ENCODE measurements at regions not wholly inside any gene's neighbourhood (a gene's known extent, or its start where the extent isn't known, plus 50 kb on each side); places are given as distances from the start of the nearest gene placed in this dataset.

GRCh38 chr3:72157748-72158638 lies 373.0 kb upstream of the PROK2 start:
- TF ChIP-seq CTCF (IDR thresholded peaks at IDR 0.05) (no peak), EZH2 (IDR thresholded peaks at IDR 0.05) (no peak), EZH2phosphoT487 (IDR thresholded peaks at IDR 0.05) (no peak)
- Histone ChIP-seq H3K9me3 (ENCODE audit: low read depth) (no peaks in the 10 kb centered on the region), H3K27me3 (no peaks in the 10 kb centered on the region), H3K36me3 (no peaks in the 10 kb centered on the region), H4K20me1 (ENCODE audit: low read depth) (no peaks in the 10 kb centered on the region), H2AFZ (replicated peaks) (no peak overlapping the region), H3K79me2 (ENCODE audit: low read depth) (no peaks in the 10 kb centered on the region), H3K4me2 (no peak overlapping the region), H3K27ac (no peak overlapping the region), H3K9ac (no peak overlapping the region), H3K4me1 (no peaks in the 10 kb centered on the region), H3F3A (ENCODE audit: low read depth) (no peaks in the 10 kb centered on the region), H3K4me3 (no peak overlapping the region)
- Mint-ChIP-seq H3K27me3 (ENCODE audit: insufficient read depth, low read depth) (peaks cover 7% of the 10 kb centered on the region), H3K36me3 (no peaks in the 10 kb centered on the region), H3K9me3 (peaks cover 7% of the 10 kb centered on the region), H3K27ac (no peak overlapping the region), H3K4me1 (peaks cover 32% of the 10 kb centered on the region), H3K4me3 (no peak overlapping the region)
- DNase-seq (ENCODE audit: low spot score): no peak

GRCh38 chr3:72155391-72156064 lies 370.6 kb upstream of the PROK2 start:
- H3K4me1 ChIP-seq: no peaks in the 10 kb centered on the region
- peaks cover 5% of the 10 kb centered on the region for H3K27me3 Mint-ChIP-seq (ENCODE audit: insufficient read depth, low read depth)
- H4K20me1 ChIP-seq (ENCODE audit: low read depth): no peaks in the 10 kb centered on the region
- H3K4me3 ChIP-seq: no peak overlapping the region
- no peak overlapping the region for H3K9ac ChIP-seq
- no peaks in the 10 kb centered on the region for H3K79me2 ChIP-seq (ENCODE audit: low read depth)
- H3K4me2 ChIP-seq: no peak overlapping the region
- no peaks in the 10 kb centered on the region for H3K27me3 ChIP-seq
- no peak overlapping the region for H3K4me3 Mint-ChIP-seq
- no peak for DNase-seq (ENCODE audit: low spot score)
- no peak overlapping the region for H2AFZ ChIP-seq (replicated peaks)
- H3K36me3 ChIP-seq: no peaks in the 10 kb centered on the region
- no peak for TF ChIP-seq EZH2phosphoT487 (IDR thresholded peaks at IDR 0.05)
- no peak for TF ChIP-seq CTCF (IDR thresholded peaks at IDR 0.05)
- no peak for TF ChIP-seq EZH2 (IDR thresholded peaks at IDR 0.05)
- H3F3A ChIP-seq (ENCODE audit: low read depth): no peaks in the 10 kb centered on the region
- H3K9me3 ChIP-seq (ENCODE audit: low read depth): no peaks in the 10 kb centered on the region
- peak overlapping the region; percentile 84 for H3K27ac Mint-ChIP-seq
- peaks cover 20% of the 10 kb centered on the region for H3K4me1 Mint-ChIP-seq
- H3K27ac ChIP-seq: no peak overlapping the region
- no peaks in the 10 kb centered on the region for H3K36me3 Mint-ChIP-seq
- H3K9me3 Mint-ChIP-seq: peaks cover 7% of the 10 kb centered on the region

- Mint-ChIP-seq H3K36me3 (no peaks in the 10 kb centered on the region), H3K4me1 (peaks cover 20% of the 10 kb centered on the region), H3K27ac (peak overlapping the region; percentile 84), H3K4me3 (no peak overlapping the region), H3K9me3 (peaks cover 7% of the 10 kb centered on the region), H3K27me3 (ENCODE audit: insufficient read depth, low read depth) (peaks cover 6% of the 10 kb centered on the region)
- no peaks in the 10 kb centered on the region for H3K4me1 ChIP-seq
- no peaks in the 10 kb centered on the region for H3K27me3 ChIP-seq
- no peaks in the 10 kb centered on the region for H3K36me3 ChIP-seq
- H3K4me2 ChIP-seq: no peak overlapping the region
- H3F3A ChIP-seq (ENCODE audit: low read depth): no peaks in the 10 kb centered on the region
- TF ChIP-seq EZH2phosphoT487 (IDR thresholded peaks at IDR 0.05): no peak
- TF ChIP-seq CTCF (IDR thresholded peaks at IDR 0.05): no peak
- TF ChIP-seq EZH2 (IDR thresholded peaks at IDR 0.05): no peak
- H3K9ac ChIP-seq: no peak overlapping the region
- H3K9me3 ChIP-seq (ENCODE audit: low read depth): no peaks in the 10 kb centered on the region
- H2AFZ ChIP-seq (replicated peaks): no peak overlapping the region
- no peak for DNase-seq (ENCODE audit: low spot score)
- H3K27ac ChIP-seq: no peak overlapping the region
- no peaks in the 10 kb centered on the region for H4K20me1 ChIP-seq (ENCODE audit: low read depth)
- H3K4me3 ChIP-seq: no peak overlapping the region
- no peaks in the 10 kb centered on the region for H3K79me2 ChIP-seq (ENCODE audit: low read depth)
These were observed 369.7 kb upstream of the PROK2 start for GRCh38 chr3:72154391-72155335.
